Astrocyte of the cerebellum (primary cell): ENCODE measurements at regions not wholly inside any gene's neighbourhood (a gene's known extent, or its start where the extent isn't known, plus 50 kb on each side); places are given as distances from the start of the nearest gene placed in this dataset.

Experiments used
- DNase-seq: peaks from one replicate; pipeline ENCODE4 v3.0.0-alpha.2; 2011; ENCODE audit warnings: low read depth
- H3K4me3 ChIP-seq: 2 replicates; pipeline ENCODE4 v1.5.1; 2011; ENCODE audit warnings: mild to moderate bottlenecking, low read depth, low read length, moderate library complexity
- in situ Hi-C: cut with HindIII; loops from 2 replicates; pipeline ENCODE4 v1.10.0; 2017; ENCODE audit warnings: low sequenced_read_pairs
- TF ChIP-seq, protein P1 (sequence below): IDR thresholded peaks from 2 replicates; pipeline ENCODE4 v1.5.1; 2012; ENCODE audit warnings: low read length, low read depth, moderate library complexity, mild to moderate bottlenecking; ENCODE audit errors: missing control alignments

GRCh38 chr6:12481850-12482249, 191.7 kb downstream of the EDN1 start:
- no peak overlapping the region for H3K4me3 ChIP-seq
- in situ Hi-C loops, result loop anchor here (5.0 kb wide), 1 partner anchor 35 kb away; no protein-coding TSS in a partner anchor
- DNase-seq, result no peak
- TF ChIP-seq, protein P1, sequence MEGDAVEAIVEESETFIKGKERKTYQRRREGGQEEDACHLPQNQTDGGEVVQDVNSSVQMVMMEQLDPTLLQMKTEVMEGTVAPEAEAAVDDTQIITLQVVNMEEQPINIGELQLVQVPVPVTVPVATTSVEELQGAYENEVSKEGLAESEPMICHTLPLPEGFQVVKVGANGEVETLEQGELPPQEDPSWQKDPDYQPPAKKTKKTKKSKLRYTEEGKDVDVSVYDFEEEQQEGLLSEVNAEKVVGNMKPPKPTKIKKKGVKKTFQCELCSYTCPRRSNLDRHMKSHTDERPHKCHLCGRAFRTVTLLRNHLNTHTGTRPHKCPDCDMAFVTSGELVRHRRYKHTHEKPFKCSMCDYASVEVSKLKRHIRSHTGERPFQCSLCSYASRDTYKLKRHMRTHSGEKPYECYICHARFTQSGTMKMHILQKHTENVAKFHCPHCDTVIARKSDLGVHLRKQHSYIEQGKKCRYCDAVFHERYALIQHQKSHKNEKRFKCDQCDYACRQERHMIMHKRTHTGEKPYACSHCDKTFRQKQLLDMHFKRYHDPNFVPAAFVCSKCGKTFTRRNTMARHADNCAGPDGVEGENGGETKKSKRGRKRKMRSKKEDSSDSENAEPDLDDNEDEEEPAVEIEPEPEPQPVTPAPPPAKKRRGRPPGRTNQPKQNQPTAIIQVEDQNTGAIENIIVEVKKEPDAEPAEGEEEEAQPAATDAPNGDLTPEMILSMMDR, result no peak

- in situ Hi-C loops, result loop anchor here (5.0 kb wide), 1 partner anchor 35 kb away; no protein-coding TSS in a partner anchor
- DNase-seq, result no peak
- no peak overlapping the region for H3K4me3 ChIP-seq
- TF ChIP-seq, protein P1, result peak; percentile 25
Observed at GRCh38 chr6:12482386-12483375, 192.5 kb downstream of the EDN1 start.

GRCh38 chr6:12483712-12484111, 193.6 kb downstream of the EDN1 start:
- no peak overlapping the region for H3K4me3 ChIP-seq
- in situ Hi-C loops, result loop anchor here (5.0 kb wide), 1 partner anchor 36 kb away; no protein-coding TSS in a partner anchor
- peak; percentile 66 for DNase-seq
- TF ChIP-seq, protein P1, result no peak

DNA sequence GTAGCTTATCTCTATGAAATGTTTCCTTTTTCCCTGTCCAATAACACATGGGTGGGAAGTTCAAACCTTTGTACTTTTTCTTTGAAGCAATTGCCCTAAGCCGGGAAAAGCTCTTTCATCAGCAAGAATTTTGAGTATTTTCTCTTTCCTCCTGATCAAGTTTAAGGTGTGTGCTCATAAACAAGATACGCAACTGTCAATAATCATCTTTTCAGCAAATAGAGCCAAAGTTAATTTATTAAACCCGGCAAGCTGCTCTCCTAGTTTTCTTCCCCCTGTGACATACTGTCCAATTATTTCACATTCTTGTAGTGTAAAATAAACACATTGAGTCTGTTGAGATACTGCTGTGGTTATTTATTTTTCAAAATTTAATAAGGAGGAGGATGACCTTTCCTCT, 194.4 kb downstream of the EDN1 start:
- no peak overlapping the region for H3K4me3 ChIP-seq
- TF ChIP-seq, protein P1, result no peak
- in situ Hi-C loops, result loop anchor here (5.0 kb wide), 1 partner anchor 37 kb away; no protein-coding TSS in a partner anchor
- no peak for DNase-seq

DNA sequence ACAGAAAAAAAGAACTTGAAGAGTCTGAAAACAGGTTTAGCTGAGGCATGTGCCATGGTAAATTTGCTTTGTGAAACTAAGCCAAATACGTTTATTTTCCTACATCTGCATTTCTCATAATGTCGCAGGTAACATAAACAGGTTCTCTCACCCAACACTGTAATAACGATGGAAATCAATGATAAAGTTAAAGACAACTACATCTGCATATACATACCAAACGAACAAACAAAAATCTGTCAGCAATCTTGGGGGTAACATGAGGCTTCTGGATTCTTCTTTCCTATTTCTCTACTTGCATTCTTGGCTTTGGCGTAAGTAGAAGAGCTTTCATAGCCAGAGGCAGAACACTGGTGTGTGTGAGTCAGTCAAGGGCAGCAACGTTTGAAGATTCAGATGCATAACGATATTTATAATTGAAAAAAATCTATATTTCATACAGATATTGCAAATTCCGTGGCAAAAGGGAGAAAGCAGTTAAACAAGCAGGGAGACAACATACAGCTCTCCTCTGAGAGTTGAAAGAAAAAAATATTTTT, 195.1 kb downstream of the EDN1 start:
- in situ Hi-C loops, result no loop called here
- TF ChIP-seq, protein P1, result no peak
- no peak for DNase-seq
- H3K4me3 ChIP-seq, result no peak overlapping the region

- DNase-seq, result no peak
- TF ChIP-seq, protein P1, result no peak
- H3K4me3 ChIP-seq, result no peak overlapping the region
- in situ Hi-C loops, result no loop called here
Observed at GRCh38 chr6:12485837-12486236, 195.7 kb downstream of the EDN1 start.
